Stomach smooth muscle (tissue), 2 donors: ENCODE measurements at regions not wholly inside any gene's neighbourhood (a gene's known extent, or its start where the extent isn't known, plus 50 kb on each side); places are given as distances from the start of the nearest gene placed in this dataset.
A peak's percentile ranks its signal among the peaks of the same experiment; 100 is the strongest.
"Not testable (repeated sequence)": the region's sequence is repeated elsewhere in the genome, so short reads cannot be mapped to it uniquely, and the experiment has no call there.

Source experiments
- H3K27ac ChIP-seq: one replicate; pipeline ENCODE4 v1.7.0; 2013; ENCODE audit warnings: mild to moderate bottlenecking, low read length, inconsistent platforms
- H3K27me3 ChIP-seq, 2 donors: one replicate each; pipeline ENCODE4 v1.7.0; 2013; ENCODE audit warnings: low read length in 2 of 2; ENCODE audit not compliant: insufficient read depth in 2 of 2, control insufficient read depth in 1 of 2
- H3K36me3 ChIP-seq, 2 donors: one replicate each; pipeline ENCODE4 v1.7.0; 2013; ENCODE audit warnings: low read length in 2 of 2; ENCODE audit not compliant: control insufficient read depth in 2 of 2, insufficient read depth in 2 of 2
- H3K4me1 ChIP-seq: one replicate; pipeline ENCODE4 v1.7.0; 2013; ENCODE audit warnings: low read length; ENCODE audit not compliant: control insufficient read depth, insufficient read depth
- H3K4me3 ChIP-seq, 2 donors: one replicate each; pipeline ENCODE4 v1.7.0; 2013; ENCODE audit warnings: low read length in 2 of 2
- H3K9ac ChIP-seq, 2 donors: one replicate each; pipeline ENCODE4 v1.7.0; 2013; ENCODE audit warnings: low read length in 2 of 2, mild to moderate bottlenecking in 1 of 2
- H3K9me3 ChIP-seq, 2 donors: one replicate each; pipeline ENCODE4 v1.7.0; 2013; ENCODE audit warnings: low read length in 2 of 2; ENCODE audit not compliant: control insufficient read depth in 2 of 2
- donor health status: healthy.
- donor health status: Pancreatic carcinoma.

DNA sequence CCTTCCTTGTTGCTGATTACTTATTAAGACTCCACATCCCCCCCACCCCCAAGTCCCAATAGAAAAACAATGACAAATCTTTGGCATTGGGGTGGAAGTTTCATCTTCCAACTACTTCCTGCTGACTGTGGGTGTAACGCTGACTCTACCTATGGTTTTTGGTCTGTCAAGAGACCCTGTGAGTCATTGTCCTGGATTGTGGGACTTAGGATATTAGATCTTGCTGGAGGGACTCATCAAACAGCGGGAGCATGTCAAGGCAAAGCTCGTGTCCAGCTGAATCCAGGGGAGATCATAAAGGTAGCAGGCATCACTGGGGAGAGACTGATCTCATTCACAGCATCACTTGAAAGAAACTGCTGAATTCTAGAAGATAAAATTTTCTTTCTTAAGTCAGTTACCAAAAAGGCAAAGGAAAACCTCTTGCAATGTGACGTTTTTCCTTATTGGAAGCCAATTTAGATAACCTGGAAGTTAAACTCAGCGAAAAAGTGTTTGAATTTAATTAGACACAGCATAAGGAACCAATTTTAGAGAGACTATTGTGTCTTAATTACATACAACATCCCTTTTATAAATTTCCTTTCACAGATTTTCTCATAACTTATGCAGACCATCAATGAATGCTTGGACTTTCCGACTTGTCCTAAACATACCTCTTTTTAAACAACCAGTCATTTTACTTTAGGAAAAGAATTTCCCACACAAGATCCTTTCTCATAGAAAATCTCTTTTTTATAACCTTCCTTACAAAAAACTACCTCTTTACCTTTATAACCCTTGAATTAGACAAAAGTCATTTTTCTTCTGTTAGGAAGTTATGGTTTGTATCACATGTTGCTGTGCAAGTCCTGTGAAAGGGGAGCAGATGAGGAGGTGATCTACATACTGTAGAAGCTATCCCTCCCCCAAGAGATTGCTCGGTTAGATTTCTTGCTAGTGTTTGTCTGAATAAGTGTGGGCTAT lies 94.6 kb upstream of the SCAF11 start:
- no peaks in the 10 kb centered on the region for H3K9me3 ChIP-seq
- no peaks in the 10 kb centered on the region for H3K36me3 ChIP-seq
- H3K9ac ChIP-seq: no peak overlapping the region
- no peaks in the 10 kb centered on the region for H3K4me1 ChIP-seq
- no peak overlapping the region for H3K4me3 ChIP-seq
- no peak overlapping the region for H3K27ac ChIP-seq
- peaks cover 0 to 2% of the 10 kb centered on the region in 2 donors for H3K27me3 ChIP-seq

DNA sequence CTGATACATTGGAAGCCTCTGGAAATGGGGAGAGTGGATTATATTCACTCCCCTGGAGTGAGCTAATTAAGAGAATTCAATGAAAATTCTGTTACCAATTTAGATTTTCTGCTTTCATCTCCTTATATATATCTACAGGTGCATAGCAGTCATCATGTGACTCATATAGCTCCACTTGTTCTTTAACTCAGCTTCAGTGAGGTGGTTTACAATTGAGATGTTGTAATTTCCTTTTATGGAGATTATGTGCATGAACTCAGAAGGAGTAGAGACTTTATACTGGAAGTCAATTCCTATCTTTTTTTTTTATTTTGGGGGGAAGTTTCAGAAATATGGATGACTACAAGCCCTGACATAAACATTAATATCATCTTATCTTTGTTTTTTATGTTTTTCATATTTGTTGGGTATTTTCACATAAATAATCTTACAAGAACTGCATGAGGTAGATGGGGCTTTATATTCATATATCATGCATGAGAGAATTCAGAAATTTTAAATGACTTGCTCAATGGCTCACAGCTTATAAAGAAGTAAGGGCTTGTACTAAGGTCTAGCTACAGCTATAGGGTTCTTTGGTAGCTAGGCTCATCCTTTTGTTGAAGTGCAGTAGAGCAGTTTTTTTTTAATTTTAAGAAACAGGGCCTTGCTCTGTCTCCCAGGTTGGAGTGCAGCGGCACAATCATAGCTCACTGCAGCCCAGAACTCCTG lies 92.3 kb upstream of the SCAF11 start:
- no peak overlapping the region for H3K4me3 ChIP-seq
- no peaks in the 10 kb centered on the region for H3K4me1 ChIP-seq
- no peaks in the 10 kb centered on the region for H3K27me3 ChIP-seq
- H3K9ac ChIP-seq: no peak overlapping the region
- peaks cover 0 to 2% of the 10 kb centered on the region in 2 donors for H3K9me3 ChIP-seq
- no peak overlapping the region for H3K27ac ChIP-seq
- H3K36me3 ChIP-seq: no peaks in the 10 kb centered on the region

DNA sequence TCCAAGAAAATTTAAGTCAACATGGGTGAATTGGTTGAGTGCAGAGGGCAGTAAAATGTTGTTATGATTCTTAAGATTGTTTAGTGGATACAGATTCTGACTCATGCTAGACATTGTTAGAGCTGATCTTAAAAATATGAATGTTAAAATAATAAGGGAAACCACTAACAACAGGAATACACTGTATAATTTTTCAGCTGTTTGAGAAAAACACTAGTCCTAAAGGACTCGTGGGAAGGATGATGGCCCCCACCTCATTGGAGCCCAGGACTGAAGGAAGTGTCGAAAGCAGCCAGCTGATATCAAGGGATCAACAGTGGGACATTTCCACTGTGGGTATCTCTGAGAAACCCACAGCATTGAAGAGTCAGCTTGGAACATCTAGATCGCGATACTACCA lies 82.9 kb upstream of the SCAF11 start:
- Histone ChIP-seq H3K27me3 (no peaks in the 10 kb centered on the region), H3K36me3 (no peaks in the 10 kb centered on the region), H3K9me3 (no peaks in the 10 kb centered on the region), H3K9ac (no peak overlapping the region), H3K4me1 (peaks cover 13% of the 10 kb centered on the region), H3K27ac (no peak overlapping the region), H3K4me3 (no peak overlapping the region)

GRCh38 chr12:46071769-46072624 lies 81.6 kb upstream of the SCAF11 start:
- Histone ChIP-seq H3K9me3 (no peaks in the 10 kb centered on the region), H3K4me1 (peaks cover 13% of the 10 kb centered on the region), H3K36me3 (no peaks in the 10 kb centered on the region), H3K4me3 (no peak overlapping the region), H3K9ac (peak overlapping the region in 1 of 2 donors; percentile 11), H3K27ac (no peak overlapping the region), H3K27me3 (no peaks in the 10 kb centered on the region)

DNA sequence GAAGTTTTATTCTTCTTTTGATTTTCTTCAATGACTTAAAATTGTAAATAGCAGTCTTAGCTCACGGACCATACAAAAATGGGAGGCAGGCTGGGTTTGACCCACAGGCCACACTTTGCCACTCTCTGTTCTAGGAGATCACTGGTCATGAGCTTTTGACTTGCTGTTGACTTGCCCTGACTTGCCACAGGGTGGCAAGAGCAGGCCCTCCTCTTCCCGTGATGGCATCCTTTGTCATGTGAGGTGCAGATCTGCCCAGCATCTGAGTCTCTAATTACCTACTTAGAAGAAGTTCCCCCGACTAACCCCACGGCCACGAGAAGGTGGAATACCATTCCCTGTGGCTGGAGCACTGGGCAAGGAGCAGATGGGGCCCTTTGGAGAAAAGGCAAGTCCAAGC lies 81.0 kb upstream of the SCAF11 start:
- H3K4me3 ChIP-seq: no peak overlapping the region
- no peak overlapping the region for H3K9ac ChIP-seq
- no peaks in the 10 kb centered on the region for H3K36me3 ChIP-seq
- H3K9me3 ChIP-seq: no peaks in the 10 kb centered on the region
- H3K27me3 ChIP-seq: no peaks in the 10 kb centered on the region
- H3K4me1 ChIP-seq: peaks cover 13% of the 10 kb centered on the region
- H3K27ac ChIP-seq: no peak overlapping the region

- Histone ChIP-seq H3K4me3 (no peak overlapping the region), H3K27me3 (no peaks in the 10 kb centered on the region), H3K9ac (no peak overlapping the region), H3K27ac (no peak overlapping the region), H3K9me3 (no peaks in the 10 kb centered on the region), H3K4me1 (peaks cover 7% of the 10 kb centered on the region), H3K36me3 (no peaks in the 10 kb centered on the region)
These were observed 76.7 kb upstream of the SCAF11 start for GRCh38 chr12:46067094-46067493.

DNA sequence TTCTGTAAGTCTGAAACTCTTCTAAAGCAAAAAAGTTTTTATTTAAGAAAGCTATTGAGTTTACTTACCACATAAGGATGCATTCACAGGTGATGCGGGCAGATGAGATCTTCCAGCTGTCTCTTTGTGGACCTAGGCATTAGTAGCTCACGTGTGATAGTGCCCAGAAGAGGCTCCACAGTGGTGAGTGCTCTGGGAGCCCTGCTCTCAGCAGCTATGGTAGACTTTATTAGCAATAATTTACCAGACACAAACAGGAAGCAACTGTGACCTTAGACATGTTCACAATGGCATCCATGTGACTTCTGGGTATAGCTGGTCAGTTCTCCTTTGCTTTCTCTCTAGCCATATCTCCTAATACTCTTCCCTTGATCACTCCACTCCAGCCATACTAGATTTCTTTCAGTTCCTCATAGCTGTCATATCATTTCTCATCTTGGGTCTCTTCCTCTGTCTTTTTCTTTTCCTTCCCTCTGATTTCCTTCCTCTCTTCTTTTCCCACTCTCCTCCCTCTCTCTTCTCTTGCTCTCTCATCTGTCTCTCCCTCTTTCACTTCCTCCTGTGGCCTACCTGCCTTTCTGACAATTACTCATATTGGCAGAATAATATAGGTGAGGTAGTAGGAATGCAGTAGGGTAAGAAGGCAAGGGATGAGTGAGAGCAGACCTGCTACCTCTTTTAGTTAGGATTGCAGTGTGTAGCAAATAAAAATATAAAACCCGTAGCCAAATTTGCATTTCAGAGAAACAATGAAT lies 75.2 kb upstream of the SCAF11 start:
- H3K27me3 ChIP-seq: no peaks in the 10 kb centered on the region

DNA sequence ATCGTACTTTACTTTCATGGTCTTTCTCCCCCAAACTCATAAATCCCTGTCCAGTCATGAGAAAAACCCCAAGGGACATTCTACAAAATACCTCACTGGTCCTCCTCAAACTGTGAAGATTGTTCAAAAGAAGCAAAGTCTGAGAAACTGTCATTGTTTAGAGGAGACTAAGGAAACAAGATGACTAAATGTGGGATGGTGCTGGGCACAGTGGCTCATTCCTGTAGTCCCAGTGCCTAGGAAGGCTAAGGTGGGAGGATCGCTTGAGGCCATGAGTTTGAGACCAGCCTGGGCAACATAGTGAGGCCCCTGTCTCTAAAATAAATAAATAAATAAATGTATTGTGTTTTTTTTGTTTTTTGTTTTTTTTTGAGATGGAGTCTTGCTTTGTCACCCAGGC lies 74.2 kb upstream of the SCAF11 start:
- H3K36me3 ChIP-seq: no peaks in the 10 kb centered on the region
- H3K4me3 ChIP-seq: no peak overlapping the region
- H3K9ac ChIP-seq: no peak overlapping the region
- H3K27me3 ChIP-seq: no peaks in the 10 kb centered on the region
- H3K4me1 ChIP-seq: no peaks in the 10 kb centered on the region
- H3K27ac ChIP-seq: no peak overlapping the region
- H3K9me3 ChIP-seq: no peaks in the 10 kb centered on the region

More for the DNA sequence above, 75.2 kb upstream of the SCAF11 start:
- no peak overlapping the region for H3K4me3 ChIP-seq
- H3K9me3 ChIP-seq: no peaks in the 10 kb centered on the region
- no peak overlapping the region for H3K27ac ChIP-seq
- no peaks in the 10 kb centered on the region for H3K36me3 ChIP-seq
- H3K4me1 ChIP-seq: no peaks in the 10 kb centered on the region
- H3K9ac ChIP-seq: no peak overlapping the region

- H3K4me1 ChIP-seq, H3K27ac ChIP-seq, H3K36me3 ChIP-seq, H3K4me3 ChIP-seq, H3K9ac ChIP-seq, H3K27me3 ChIP-seq, H3K9me3 ChIP-seq: not testable (repeated sequence)
These were observed 68.3 kb upstream of the SCAF11 start for GRCh38 chr12:46058697-46059096.

GRCh38 chr12:46050805-46051204 lies 60.4 kb upstream of the SCAF11 start:
- Histone ChIP-seq H3K9me3 (peaks cover 7 to 24% of the 10 kb centered on the region in 2 donors), H3K4me3 (no peak overlapping the region), H3K27ac (no peak overlapping the region), H3K27me3 (no peaks in the 10 kb centered on the region), H3K9ac (no peak overlapping the region), H3K4me1 (no peaks in the 10 kb centered on the region), H3K36me3 (no peaks in the 10 kb centered on the region)
